ENCODE measurements at regions not wholly inside any gene's neighbourhood (a gene's known extent, or its start where the extent isn't known, plus 50 kb on each side); places are given as distances from the start of the nearest gene placed in this dataset.

- Histone ChIP-seq H3K9me3 (ENCODE audit: low read depth) (no peaks in the 10 kb centered on the region), H3K27ac (no peak overlapping the region), H3K4me1 (ENCODE audit: low read depth) (no peaks in the 10 kb centered on the region), H3K27me3 (no peaks in the 10 kb centered on the region), H3K36me3 (no peaks in the 10 kb centered on the region), H3K4me3 (no peak overlapping the region)
- DNase-seq (ENCODE audit: low read depth in 1 of 2, low spot score in 1 of 2) = no peak
- no peak for TF ChIP-seq CTCF (IDR thresholded peaks at IDR 0.05; ENCODE audit: low read depth, low read length)
Measured at GRCh38 chr15:29352402-29352801, 82.8 kb upstream of the NSMCE3 start.

- no peaks in the 10 kb centered on the region for H3K27me3 ChIP-seq
- H3K4me1 ChIP-seq (ENCODE audit: low read depth) = peaks cover 8% of the 10 kb centered on the region
- no peak for TF ChIP-seq CTCF (IDR thresholded peaks at IDR 0.05; ENCODE audit: low read depth, low read length)
- no peak overlapping the region for H3K27ac ChIP-seq
- no peaks in the 10 kb centered on the region for H3K36me3 ChIP-seq
- H3K4me3 ChIP-seq = no peak overlapping the region
- no peaks in the 10 kb centered on the region for H3K9me3 ChIP-seq (ENCODE audit: low read depth)
- no peak for DNase-seq (ENCODE audit: low read depth in 1 of 2, low spot score in 1 of 2)
Measured at GRCh38 chr15:29349196-29349595, 79.6 kb upstream of the NSMCE3 start.

GRCh38 chr15:29348336-29348914 is 78.8 kb upstream of the NSMCE3 start:
- Histone ChIP-seq H3K9me3 (ENCODE audit: low read depth) (no peaks in the 10 kb centered on the region), H3K4me1 (ENCODE audit: low read depth) (peaks cover 8% of the 10 kb centered on the region)
- DNase-seq (ENCODE audit: low read depth in 1 of 2, low spot score in 1 of 2) = peak in 1 of 2 donors; percentile 41

GRCh38 chr15:29346998-29347397 is 77.4 kb upstream of the NSMCE3 start:
- Histone ChIP-seq H3K27ac (no peak overlapping the region), H3K4me1 (ENCODE audit: low read depth) (peaks cover 8% of the 10 kb centered on the region), H3K27me3 (no peaks in the 10 kb centered on the region), H3K4me3 (no peak overlapping the region), H3K9me3 (ENCODE audit: low read depth) (no peaks in the 10 kb centered on the region), H3K36me3 (no peaks in the 10 kb centered on the region)
- no peak for TF ChIP-seq CTCF (IDR thresholded peaks at IDR 0.05; ENCODE audit: low read depth, low read length)
- no peak for DNase-seq (ENCODE audit: low read depth in 1 of 2, low spot score in 1 of 2)

More at GRCh38 chr15:29348336-29348914, 78.8 kb upstream of the NSMCE3 start:
- TF ChIP-seq CTCF (IDR thresholded peaks at IDR 0.05; ENCODE audit: low read depth, low read length) = no peak
- H3K4me3 ChIP-seq = no peak overlapping the region
- no peaks in the 10 kb centered on the region for H3K36me3 ChIP-seq
- H3K27ac ChIP-seq = no peak overlapping the region
- H3K27me3 ChIP-seq = no peaks in the 10 kb centered on the region

GRCh38 chr15:29345549-29346525 is 76.2 kb upstream of the NSMCE3 start:
- DNase-seq (ENCODE audit: low read depth in 1 of 2, low spot score in 1 of 2) = peak in 1 of 2 donors; percentile 25
- H3K4me3 ChIP-seq = no peak overlapping the region

More at GRCh38 chr15:29345549-29346525, 76.2 kb upstream of the NSMCE3 start:
- TF ChIP-seq CTCF (IDR thresholded peaks at IDR 0.05; ENCODE audit: low read depth, low read length) = no peak
- H3K36me3 ChIP-seq = no peaks in the 10 kb centered on the region
- H3K4me1 ChIP-seq (ENCODE audit: low read depth) = peaks cover 8% of the 10 kb centered on the region
- H3K9me3 ChIP-seq (ENCODE audit: low read depth) = no peaks in the 10 kb centered on the region
- no peaks in the 10 kb centered on the region for H3K27me3 ChIP-seq
- H3K27ac ChIP-seq = no peak overlapping the region

All from cardiac muscle cell (in vitro differentiated cells and primary cell).